Ascending aorta (tissue), 2 donors: ENCODE measurements at regions not wholly inside any gene's neighbourhood (a gene's known extent, or its start where the extent isn't known, plus 50 kb on each side); places are given as distances from the start of the nearest gene placed in this dataset.

Experiments
- DNase-seq, 2 donors: peaks; one replicate each; pipeline ENCODE4 v3.0.0-alpha.2; 2019; ENCODE audit warnings: low spot score in 2 of 2
- H3K27ac ChIP-seq, 2 donors: fragments of 200-600 bp; sonication (generic); one replicate each; pipeline ENCODE4 v1.5.1; 2016 to 2017; ENCODE audit warnings: mild to moderate bottlenecking in 1 of 2
- H3K27me3 ChIP-seq: fragments of 200-600 bp; sonication (generic); one replicate; pipeline ENCODE4 v1.5.1; 2017
- H3K36me3 ChIP-seq, 2 donors: fragments of 200-600 bp; sonication (generic); one replicate each; pipeline ENCODE4 v1.5.1; 2016
- H3K4me1 ChIP-seq, 2 donors: fragments of 200-600 bp; sonication (generic); one replicate each; pipeline ENCODE4 v1.5.1; 2016 to 2017; ENCODE audit warnings: mild to moderate bottlenecking in 1 of 2
- H3K4me3 ChIP-seq, 2 donors: fragments of 200-600 bp; sonication (generic); one replicate each; pipeline ENCODE4 v1.5.1; 2016 to 2017; ENCODE audit warnings: mild to moderate bottlenecking in 1 of 2
- H3K9me3 ChIP-seq, 2 donors: fragments of 200-600 bp; sonication (generic); one replicate each; pipeline ENCODE4 v1.5.1; 2016
- intact Hi-C: fragments of 100-400 bp; cut with DNase I; formaldehyde crosslinking; loops from one replicate; pipeline ENCODE4 v1.15.1; 2023
- TF ChIP-seq, protein P1 (sequence below), 3 experiments: fragments of 200-600 bp in 2 of 3; fragments of 450-650 bp in 1 of 3; sonication (generic) in 2 of 3; IDR thresholded peaks; one replicate each; pipeline ENCODE4 v1.5.1; 2016 to 2019; ENCODE audit warnings: antibody characterized with exemption in 3 of 3, mild to moderate bottlenecking in 1 of 3, moderate library complexity in 1 of 3

DNA sequence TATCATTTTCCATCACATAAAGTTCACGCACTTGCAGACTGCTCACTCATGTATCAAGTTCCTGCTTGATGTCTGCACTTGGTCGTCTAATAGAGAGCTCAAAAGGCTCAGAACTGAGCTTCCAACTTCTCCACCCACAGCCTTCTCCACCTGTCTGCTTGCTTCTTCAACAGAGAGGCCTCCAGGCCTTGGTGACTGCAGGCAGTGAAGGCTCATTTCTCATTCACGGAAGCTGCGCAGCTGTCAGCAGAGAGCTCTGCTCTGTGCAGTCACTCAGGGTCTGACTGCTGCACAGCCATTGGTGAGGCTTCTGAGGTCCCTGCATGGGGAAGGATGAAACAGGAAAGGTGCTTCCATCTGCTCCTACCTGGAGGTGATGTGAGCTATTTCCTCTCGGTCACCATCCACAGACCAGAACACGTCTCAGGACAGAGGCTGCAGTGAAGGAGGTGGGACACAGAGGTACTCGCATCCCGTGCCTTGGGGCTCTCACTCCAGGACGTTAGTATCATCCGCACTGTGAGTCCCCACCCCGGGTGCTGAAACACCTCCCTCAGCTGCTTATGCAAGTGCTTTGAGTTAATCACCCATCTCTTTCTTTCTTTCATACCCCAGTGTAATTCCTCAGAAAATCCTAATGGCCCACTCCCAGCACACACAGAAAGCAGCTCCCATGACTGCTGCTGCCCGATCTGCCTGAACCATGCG is 126.2 kb downstream of the TMEM18 start:
- intact Hi-C loops: no loop called here
- Histone ChIP-seq H3K4me3 (no peak overlapping the region), H3K4me1 (no peaks in the 10 kb centered on the region), H3K9me3 (no peaks in the 10 kb centered on the region), H3K36me3 (no peaks in the 10 kb centered on the region), H3K27me3 (no peaks in the 10 kb centered on the region), H3K27ac (no peak overlapping the region)
- TF ChIP-seq, protein P1, sequence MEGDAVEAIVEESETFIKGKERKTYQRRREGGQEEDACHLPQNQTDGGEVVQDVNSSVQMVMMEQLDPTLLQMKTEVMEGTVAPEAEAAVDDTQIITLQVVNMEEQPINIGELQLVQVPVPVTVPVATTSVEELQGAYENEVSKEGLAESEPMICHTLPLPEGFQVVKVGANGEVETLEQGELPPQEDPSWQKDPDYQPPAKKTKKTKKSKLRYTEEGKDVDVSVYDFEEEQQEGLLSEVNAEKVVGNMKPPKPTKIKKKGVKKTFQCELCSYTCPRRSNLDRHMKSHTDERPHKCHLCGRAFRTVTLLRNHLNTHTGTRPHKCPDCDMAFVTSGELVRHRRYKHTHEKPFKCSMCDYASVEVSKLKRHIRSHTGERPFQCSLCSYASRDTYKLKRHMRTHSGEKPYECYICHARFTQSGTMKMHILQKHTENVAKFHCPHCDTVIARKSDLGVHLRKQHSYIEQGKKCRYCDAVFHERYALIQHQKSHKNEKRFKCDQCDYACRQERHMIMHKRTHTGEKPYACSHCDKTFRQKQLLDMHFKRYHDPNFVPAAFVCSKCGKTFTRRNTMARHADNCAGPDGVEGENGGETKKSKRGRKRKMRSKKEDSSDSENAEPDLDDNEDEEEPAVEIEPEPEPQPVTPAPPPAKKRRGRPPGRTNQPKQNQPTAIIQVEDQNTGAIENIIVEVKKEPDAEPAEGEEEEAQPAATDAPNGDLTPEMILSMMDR (IDR thresholded peaks at IDR 0.05): no peak
- DNase-seq: no peak

DNA sequence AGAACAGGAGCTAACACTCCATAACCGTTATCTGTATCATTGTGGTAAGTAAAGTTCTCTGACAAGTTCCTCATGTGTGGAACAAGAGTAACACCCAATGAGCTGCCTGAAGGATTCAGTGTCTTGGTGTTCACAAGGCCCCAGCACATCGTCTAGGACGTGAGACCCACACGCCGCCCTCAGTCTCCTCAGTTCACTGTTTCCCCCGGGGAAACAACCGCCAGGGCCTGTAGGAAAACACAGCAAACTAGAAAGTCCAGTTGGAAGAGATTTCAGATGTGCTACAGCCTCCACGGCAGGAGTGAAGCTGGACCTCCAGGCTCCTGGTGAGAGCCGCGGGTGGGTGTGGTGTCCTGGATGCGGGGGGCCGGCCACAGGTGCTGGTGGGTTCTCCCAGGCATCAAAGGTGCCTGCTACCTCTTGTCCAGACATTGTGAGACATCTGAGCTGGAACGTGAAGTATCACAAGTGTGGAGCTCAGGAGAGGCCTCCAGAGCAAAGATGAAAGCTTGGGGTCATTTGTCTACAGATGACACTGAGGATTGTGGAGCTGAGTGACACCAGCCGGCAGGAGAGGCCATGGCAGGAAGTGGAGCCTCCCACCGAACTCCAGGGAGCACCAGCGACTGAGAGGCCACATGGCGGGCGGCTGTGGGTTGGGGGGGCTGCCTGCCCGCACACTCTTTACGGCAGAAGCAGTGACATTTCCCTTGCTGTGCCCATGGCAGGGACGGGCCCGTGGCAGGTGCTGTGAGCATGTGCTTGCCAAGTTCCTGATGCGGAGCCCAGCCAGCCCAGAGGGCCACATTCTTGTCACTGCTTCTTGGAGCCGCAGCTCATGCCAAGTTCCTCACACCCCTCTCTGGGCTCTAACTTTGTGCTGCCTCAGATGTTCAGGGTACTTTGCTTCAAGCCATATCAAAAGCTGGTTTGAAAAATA is 131.2 kb downstream of the TMEM18 start:
- H3K27ac ChIP-seq: no peak overlapping the region
- TF ChIP-seq, protein P1 (IDR thresholded peaks at IDR 0.05): no peak
- H3K27me3 ChIP-seq: no peaks in the 10 kb centered on the region
- no peaks in the 10 kb centered on the region for H3K36me3 ChIP-seq
- DNase-seq: no peak
- intact Hi-C loops: no loop called here
- H3K4me3 ChIP-seq: no peak overlapping the region
- H3K9me3 ChIP-seq: no peaks in the 10 kb centered on the region
- H3K4me1 ChIP-seq: no peaks in the 10 kb centered on the region

DNA sequence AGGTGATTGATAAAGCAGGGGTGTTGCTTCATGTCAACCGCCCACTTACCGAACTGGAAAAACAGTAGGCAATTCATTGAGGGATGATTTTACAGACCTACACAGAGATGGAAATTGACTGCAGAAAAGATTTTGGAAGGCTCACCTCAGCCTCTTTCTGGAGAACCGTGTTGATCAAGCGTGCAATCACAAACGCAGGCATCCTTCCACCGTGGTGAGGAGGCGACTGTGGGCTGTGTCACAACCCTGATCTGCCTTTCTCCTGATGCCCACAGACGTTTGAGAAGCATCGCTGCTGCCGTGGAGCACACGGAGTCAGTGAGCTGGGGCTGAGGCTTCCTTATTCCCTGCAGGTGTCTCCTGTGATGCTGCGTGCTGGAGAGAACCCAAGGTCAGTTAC is 132.0 kb downstream of the TMEM18 start:
- TF ChIP-seq, protein P1 (IDR thresholded peaks at IDR 0.05): no peak
- Histone ChIP-seq H3K9me3 (peaks cover 0 to 3% of the 10 kb centered on the region in 2 donors), H3K36me3 (no peaks in the 10 kb centered on the region), H3K4me3 (no peak overlapping the region), H3K4me1 (no peaks in the 10 kb centered on the region), H3K27ac (no peak overlapping the region), H3K27me3 (no peaks in the 10 kb centered on the region)
- intact Hi-C loops: no loop called here
- DNase-seq: no peak

DNA sequence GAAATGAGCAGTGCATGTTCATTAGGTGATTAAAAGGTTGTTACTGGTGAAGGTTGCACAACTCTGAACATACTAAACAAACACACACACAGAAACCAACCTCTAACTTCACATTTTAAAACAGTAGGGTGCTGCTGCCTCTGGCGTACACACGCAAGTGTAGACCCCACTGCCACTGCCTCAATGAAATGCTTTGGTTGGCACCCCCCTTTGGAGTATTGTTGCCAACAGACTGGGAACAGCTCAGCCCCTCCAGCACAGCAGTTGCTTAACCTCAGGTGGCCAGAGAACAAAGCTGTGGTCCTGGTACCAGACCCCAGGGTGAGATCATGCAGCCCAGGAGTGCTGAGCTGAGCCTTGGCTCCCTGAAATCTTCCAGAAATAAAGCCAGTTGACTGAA is 138.6 kb downstream of the TMEM18 start:
- no peak for DNase-seq
- Histone ChIP-seq H3K9me3 (peaks cover 0 to 5% of the 10 kb centered on the region in 2 donors), H3K27ac (no peak overlapping the region), H3K36me3 (no peaks in the 10 kb centered on the region), H3K27me3 (no peaks in the 10 kb centered on the region), H3K4me1 (no peaks in the 10 kb centered on the region), H3K4me3 (no peak overlapping the region)
- intact Hi-C loops: no loop called here
- TF ChIP-seq, protein P1 (IDR thresholded peaks at IDR 0.05): no peak

DNA sequence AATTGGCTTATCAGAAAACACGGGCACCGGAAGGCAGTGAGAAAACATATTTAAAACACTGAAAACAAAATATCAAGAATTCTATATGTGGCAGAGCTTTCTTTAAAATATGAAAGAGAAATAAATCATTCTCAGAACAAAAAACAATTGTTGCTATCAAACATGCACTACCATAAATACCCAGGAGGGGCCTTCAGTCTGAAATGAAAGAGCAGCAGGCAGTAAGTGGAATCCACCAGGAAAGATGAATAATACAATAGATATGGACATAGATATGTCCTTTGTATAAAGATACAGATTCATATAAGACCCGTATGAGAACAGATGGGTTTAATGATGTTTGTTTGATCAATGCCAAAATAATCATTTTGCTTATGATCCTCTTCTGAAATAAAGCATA is 142.0 kb downstream of the TMEM18 start:
- H3K27ac ChIP-seq: no peak overlapping the region
- no peaks in the 10 kb centered on the region for H3K27me3 ChIP-seq
- intact Hi-C loops: no loop called here
- H3K36me3 ChIP-seq: no peaks in the 10 kb centered on the region
- TF ChIP-seq, protein P1 (IDR thresholded peaks at IDR 0.05): no peak
- H3K9me3 ChIP-seq: peaks cover 0 to 1% of the 10 kb centered on the region in 2 donors
- DNase-seq: no peak
- no peak overlapping the region for H3K4me3 ChIP-seq
- no peaks in the 10 kb centered on the region for H3K4me1 ChIP-seq
